Esophagus muscularis mucosa (tissue), 4 donors: ENCODE measurements at regions not wholly inside any gene's neighbourhood (a gene's known extent, or its start where the extent isn't known, plus 50 kb on each side); places are given as distances from the start of the nearest gene placed in this dataset.

Source experiments
- DNase-seq: peaks from one replicate; pipeline ENCODE4 v3.0.0-alpha.2; 2017; ENCODE audit errors: extremely low spot score
- H3K27ac ChIP-seq, 4 donors: fragments of 200-600 bp; sonication (generic); replicated peaks in 1 of 4; 1 replicate in 3 of 4; 2 replicates in 1 of 4; pipeline ENCODE4 v1.5.1; 2016 to 2019; ENCODE audit warnings: mild to moderate bottlenecking in 1 of 4
- H3K27me3 ChIP-seq, 4 donors: fragments of 200-600 bp; sonication (generic); one replicate each; pipeline versions ENCODE4 v1.5.1 to v1.6.0; 2016 to 2019
- H3K36me3 ChIP-seq, 4 donors: fragments of 200-600 bp; sonication (generic); one replicate each; pipeline ENCODE4 v1.5.1; 2016 to 2019
- H3K4me1 ChIP-seq, 4 donors: fragments of 200-600 bp; sonication (generic); one replicate each; pipeline ENCODE4 v1.5.1; 2016 to 2019
- H3K4me3 ChIP-seq, 4 donors: fragments of 200-600 bp; sonication (generic); 1 replicate in 2 of 4; 2 replicates in 2 of 4; pipeline ENCODE4 v1.5.1; 2016 to 2019; ENCODE audit warnings: mild to moderate bottlenecking in 4 of 4, moderate library complexity in 1 of 4
- H3K9me3 ChIP-seq, 4 donors: fragments of 200-600 bp; sonication (generic); 1 replicate in 3 of 4; 2 replicates in 1 of 4; pipeline ENCODE4 v1.5.1; 2016 to 2019
- CTCF ChIP-seq, 3 experiments: fragments of 200-600 bp in 2 of 3; fragments of 450-650 bp in 1 of 3; sonication (generic) in 2 of 3; IDR thresholded peaks; one replicate each; pipeline ENCODE4 v1.5.1; 2017 to 2019; ENCODE audit warnings: antibody characterized with exemption in 3 of 3, mild to moderate bottlenecking in 2 of 3, moderate library complexity in 1 of 3
- EP300 ChIP-seq: sonication (generic); formaldehyde crosslinking; IDR thresholded peaks from one replicate; pipeline ENCODE4 v1.6.1; 2017; ENCODE audit warnings: antibody characterized with exemption
- POLR2A ChIP-seq: fragments of 450-650 bp; IDR thresholded peaks from one replicate; pipeline ENCODE4 v1.6.1; 2017; ENCODE audit warnings: antibody characterized with exemption, moderate library complexity, mild to moderate bottlenecking, low read depth
- POLR2AphosphoS5 ChIP-seq, 2 donors: sonication (generic); formaldehyde crosslinking; IDR thresholded peaks; one replicate each; pipeline ENCODE4 v1.6.1; 2017; ENCODE audit warnings: antibody characterized with exemption in 2 of 2
- WGBS: methylation state at CpG from one replicate; pipeline ENCODE4 v1.1.5; 2018; 5-methylcytosine and 5-hydroxymethylcytosine counted together
- intact Hi-C: fragments of 100-400 bp; cut with DNase I; formaldehyde crosslinking; loops from one replicate; pipeline ENCODE4 v1.15.1; 2023

- no peak for TF ChIP-seq CTCF (IDR thresholded peaks at IDR 0.05)
- TF ChIP-seq POLR2A: no peak
- no peak for TF ChIP-seq EP300
- no peak for TF ChIP-seq POLR2AphosphoS5 (IDR thresholded peaks at IDR 0.05)
- no peak for DNase-seq
- 98% methylated on average over 3 of the region's 3 CpGs for WGBS
- H3K36me3 ChIP-seq: no peaks in the 10 kb centered on the region
- intact Hi-C loops: no loop called here
- no peak overlapping the region for H3K4me3 ChIP-seq
- no peaks in the 10 kb centered on the region for H3K27me3 ChIP-seq
- no peak overlapping the region for H3K27ac ChIP-seq
- peaks cover 17 to 26% (median 20%) of the 10 kb centered on the region in 4 donors for H3K4me1 ChIP-seq
- H3K9me3 ChIP-seq: no peaks in the 10 kb centered on the region
Observed at GRCh38 chr5:173777674-173778073, 110.5 kb upstream of the CPEB4 start.

GRCh38 chr5:173778152-173778782 lies 109.9 kb upstream of the CPEB4 start:
- H3K27ac ChIP-seq: no peak overlapping the region
- TF ChIP-seq EP300 (no peak), POLR2A (no peak), CTCF (IDR thresholded peaks at IDR 0.05) (no peak), POLR2AphosphoS5 (IDR thresholded peaks at IDR 0.05) (no peak)
- peaks cover 19 to 31% (median 24%) of the 10 kb centered on the region in 4 donors for H3K4me1 ChIP-seq
- H3K4me3 ChIP-seq: no peak overlapping the region
- WGBS: 70% methylated on average over 6 of the region's 6 CpGs
- intact Hi-C loops: no loop called here
- no peak for DNase-seq
- no peaks in the 10 kb centered on the region for H3K36me3 ChIP-seq
- no peaks in the 10 kb centered on the region for H3K27me3 ChIP-seq
- H3K9me3 ChIP-seq: no peaks in the 10 kb centered on the region

GRCh38 chr5:173778784-173779304 lies 109.3 kb upstream of the CPEB4 start:
- H3K27me3 ChIP-seq: no peaks in the 10 kb centered on the region
- no peaks in the 10 kb centered on the region for H3K9me3 ChIP-seq
- DNase-seq: no peak
- no peaks in the 10 kb centered on the region for H3K36me3 ChIP-seq
- no peak overlapping the region for H3K27ac ChIP-seq
- TF ChIP-seq POLR2AphosphoS5 (IDR thresholded peaks at IDR 0.05) (no peak), CTCF (IDR thresholded peaks at IDR 0.05) (no peak), POLR2A (no peak), EP300 (no peak)
- H3K4me3 ChIP-seq: no peak overlapping the region
- 74% methylated on average over 5 of the region's 5 CpGs for WGBS
- intact Hi-C loops: no loop called here
- H3K4me1 ChIP-seq: peaks cover 19 to 33% (median 24%) of the 10 kb centered on the region in 4 donors

GRCh38 chr5:173780235-173781234 lies 107.6 kb upstream of the CPEB4 start:
- Histone ChIP-seq H3K27me3 (no peaks in the 10 kb centered on the region), H3K36me3 (no peaks in the 10 kb centered on the region), H3K27ac (no peak overlapping the region)

More at GRCh38 chr5:173780235-173781234, 107.6 kb upstream of the CPEB4 start:
- Histone ChIP-seq H3K9me3 (no peaks in the 10 kb centered on the region), H3K4me3 (no peak overlapping the region), H3K4me1 (peaks cover 19 to 33% (median 22%) of the 10 kb centered on the region in 4 donors)
- intact Hi-C loops: loop anchor here (10.0 kb wide), 1 partner anchor 104 kb away; the partner anchor contains the start of gene CPEB4
- DNase-seq: no peak
- TF ChIP-seq EP300 (no peak), POLR2AphosphoS5 (IDR thresholded peaks at IDR 0.05) (no peak), CTCF (IDR thresholded peaks at IDR 0.05) (no peak), POLR2A (no peak)
- 97% methylated on average over 9 of the region's 9 CpGs for WGBS
